AG09319 (cell line): ENCODE measurements at regions not wholly inside any gene's neighbourhood (a gene's known extent, or its start where the extent isn't known, plus 50 kb on each side); places are given as distances from the start of the nearest gene placed in this dataset.

Experiments
- DNase-seq: peaks from one replicate; pipeline ENCODE4 v3.0.0-alpha.2; 2010; ENCODE audit warnings: low read depth; ENCODE audit errors: extremely low read depth
- TF ChIP-seq, protein P1 (sequence below): IDR thresholded peaks from 2 replicates; pipeline ENCODE4 v1.5.1; 2011; ENCODE audit warnings: low read depth, mild to moderate bottlenecking, inconsistent platforms, low read length, moderate library complexity

DNA sequence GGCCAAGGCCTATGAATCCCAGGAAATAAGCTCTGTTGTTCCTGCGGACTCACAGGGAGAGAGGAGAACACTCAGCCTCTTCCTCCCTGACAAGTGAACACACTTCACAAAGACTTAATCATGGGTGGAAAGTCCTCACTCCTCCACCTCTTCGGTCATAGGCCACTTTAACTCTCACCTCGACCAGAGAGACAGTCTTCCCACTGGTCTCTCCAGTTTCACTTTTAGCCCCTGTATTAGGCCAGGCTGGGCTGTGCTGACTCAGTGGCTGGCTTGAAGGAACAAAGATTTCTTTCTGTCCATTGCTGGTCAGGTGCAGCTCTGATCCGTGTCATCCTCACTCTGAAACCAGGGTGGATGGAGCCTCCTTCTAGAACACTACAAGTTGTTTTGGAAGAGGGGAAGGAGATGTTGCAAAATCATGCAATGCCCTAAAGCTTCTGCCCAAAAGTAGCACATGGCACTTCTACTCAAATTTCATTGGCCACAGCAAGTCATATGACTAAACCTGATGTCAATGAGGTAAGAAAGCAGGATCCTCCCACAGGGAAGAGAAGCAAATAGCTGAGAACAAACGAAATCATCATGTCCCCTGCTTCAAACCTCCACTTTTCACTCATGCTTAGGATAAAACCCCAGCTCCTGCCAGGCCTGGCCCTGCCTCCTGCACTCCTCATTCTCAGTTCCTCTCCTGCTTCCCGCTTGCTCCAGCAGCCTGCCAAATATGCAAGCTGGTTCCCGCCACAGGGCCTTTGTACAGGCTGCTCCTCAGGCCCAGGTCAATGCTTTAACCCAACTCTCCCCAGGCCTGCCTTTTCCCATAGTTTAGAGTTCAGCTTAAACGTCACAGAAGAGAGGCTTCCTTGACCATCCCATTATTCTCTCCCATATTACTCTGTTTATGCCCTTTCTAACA lies 150.5 kb upstream of the RUNX3 start:
- DNase-seq: no peak
- TF ChIP-seq, protein P1, sequence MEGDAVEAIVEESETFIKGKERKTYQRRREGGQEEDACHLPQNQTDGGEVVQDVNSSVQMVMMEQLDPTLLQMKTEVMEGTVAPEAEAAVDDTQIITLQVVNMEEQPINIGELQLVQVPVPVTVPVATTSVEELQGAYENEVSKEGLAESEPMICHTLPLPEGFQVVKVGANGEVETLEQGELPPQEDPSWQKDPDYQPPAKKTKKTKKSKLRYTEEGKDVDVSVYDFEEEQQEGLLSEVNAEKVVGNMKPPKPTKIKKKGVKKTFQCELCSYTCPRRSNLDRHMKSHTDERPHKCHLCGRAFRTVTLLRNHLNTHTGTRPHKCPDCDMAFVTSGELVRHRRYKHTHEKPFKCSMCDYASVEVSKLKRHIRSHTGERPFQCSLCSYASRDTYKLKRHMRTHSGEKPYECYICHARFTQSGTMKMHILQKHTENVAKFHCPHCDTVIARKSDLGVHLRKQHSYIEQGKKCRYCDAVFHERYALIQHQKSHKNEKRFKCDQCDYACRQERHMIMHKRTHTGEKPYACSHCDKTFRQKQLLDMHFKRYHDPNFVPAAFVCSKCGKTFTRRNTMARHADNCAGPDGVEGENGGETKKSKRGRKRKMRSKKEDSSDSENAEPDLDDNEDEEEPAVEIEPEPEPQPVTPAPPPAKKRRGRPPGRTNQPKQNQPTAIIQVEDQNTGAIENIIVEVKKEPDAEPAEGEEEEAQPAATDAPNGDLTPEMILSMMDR: no peak

DNA sequence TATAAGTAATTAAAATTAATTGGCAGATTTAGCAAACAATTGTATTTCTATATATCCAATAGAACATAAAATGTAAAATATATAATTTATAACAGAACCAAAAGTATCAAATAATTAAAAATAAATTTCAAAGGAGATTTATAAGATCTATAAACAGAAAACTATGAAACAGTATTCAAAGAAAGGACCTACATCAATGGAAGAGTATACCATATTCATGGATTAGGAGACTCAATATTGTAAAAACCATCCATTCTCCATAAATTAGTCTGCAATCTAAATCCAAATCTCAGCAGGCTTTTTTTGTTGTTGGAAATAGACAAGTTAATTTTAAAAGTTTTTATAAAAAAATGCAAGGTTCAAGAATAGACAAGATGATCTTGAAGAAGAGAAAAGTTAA lies 149.0 kb upstream of the RUNX3 start:
- DNase-seq: no peak
- TF ChIP-seq, protein P1: no peak

DNA sequence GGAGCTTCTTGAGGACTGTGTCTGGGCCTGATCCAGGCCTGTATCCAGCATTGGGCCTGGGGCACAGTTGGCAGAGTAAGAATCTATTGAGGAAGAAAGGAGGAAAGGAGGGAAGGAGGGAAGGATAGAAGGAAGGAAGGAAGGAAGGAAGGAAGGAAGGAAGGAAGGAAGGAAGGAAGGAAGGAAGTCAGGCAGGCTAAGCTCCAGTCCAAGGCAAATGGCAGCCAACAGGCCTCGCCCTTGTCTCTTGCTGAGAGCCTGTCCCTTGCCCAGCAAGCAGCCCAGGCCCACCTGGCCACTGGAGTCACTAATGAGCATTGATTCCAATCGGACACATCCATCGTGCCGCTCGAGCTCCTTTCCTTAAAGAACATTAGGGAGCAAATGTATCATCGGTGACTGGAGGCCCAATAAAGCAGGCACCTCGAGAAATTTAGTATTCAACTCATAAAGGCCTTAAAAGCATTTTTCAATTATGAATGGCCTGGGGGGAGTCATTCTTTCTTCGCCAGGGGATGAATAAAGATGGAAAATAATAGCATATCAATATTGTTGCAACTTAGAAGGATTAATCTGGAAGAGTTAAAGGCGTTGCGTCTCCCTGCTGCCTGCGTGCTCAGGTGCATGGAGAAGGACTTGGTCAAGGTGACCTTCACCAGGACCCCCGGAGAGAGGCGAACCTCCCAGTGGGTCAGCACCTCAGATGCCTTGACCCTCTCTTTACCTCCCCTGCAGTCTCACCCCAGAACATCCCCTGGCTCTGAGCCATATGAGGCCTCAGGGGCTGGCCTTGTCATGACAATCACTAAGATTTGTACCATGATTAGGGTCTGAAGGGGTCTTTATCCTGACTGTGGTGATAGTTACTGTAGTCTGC lies 144.5 kb upstream of the RUNX3 start:
- no peak for DNase-seq
- TF ChIP-seq, protein P1: no peak

DNA sequence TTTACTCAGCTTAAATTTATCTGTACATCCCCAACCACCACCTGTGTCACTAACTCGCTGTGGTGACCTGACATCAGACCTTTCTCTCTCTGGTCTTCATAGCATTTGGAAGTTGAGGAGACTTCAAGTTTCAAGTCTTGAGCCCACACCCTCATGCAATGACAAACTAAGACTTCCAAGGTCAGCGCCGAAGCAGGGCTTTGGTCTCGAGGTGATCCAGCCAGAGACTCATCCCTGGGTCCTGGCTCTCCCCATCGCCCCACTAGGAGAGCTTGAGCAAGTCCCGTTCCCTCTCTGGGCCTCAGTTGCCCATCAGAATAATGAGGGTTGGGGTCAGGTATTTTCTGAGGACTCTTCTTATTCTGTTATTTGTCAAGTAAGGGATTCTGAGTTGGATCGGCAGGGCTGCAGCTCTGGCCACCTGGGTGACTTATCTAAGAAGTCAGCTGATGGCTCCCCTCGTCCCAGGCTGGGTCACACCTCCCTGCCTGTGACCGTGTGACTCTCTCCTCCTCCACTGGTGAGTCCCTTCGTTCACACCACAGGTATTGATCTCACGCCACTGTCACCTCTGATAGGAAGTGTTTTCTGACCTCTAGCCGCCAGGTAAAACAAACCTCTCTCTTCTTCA lies 143.7 kb upstream of the RUNX3 start:
- TF ChIP-seq, protein P1: no peak
- DNase-seq: no peak

DNA sequence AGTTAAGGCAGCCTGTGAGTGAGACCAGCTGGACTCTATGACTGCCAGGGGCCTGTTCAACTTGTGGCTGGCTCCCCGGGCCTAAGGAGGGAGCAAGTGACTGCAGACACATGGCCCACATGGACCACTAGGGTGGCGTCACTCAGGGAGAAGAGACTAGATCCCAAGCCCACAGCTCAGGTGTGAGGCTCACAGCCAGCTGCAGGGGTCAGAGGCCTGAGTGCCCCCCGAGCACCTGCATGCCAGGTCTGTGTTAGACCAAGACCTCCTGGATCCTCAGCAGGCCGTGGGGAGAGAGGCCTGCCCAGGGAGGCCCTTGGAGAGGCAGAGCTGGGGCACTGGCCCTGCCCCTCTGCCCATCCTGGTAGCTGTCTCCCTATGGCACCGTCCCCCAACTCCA lies 142.4 kb upstream of the RUNX3 start:
- TF ChIP-seq, protein P1: no peak
- DNase-seq: no peak

DNA sequence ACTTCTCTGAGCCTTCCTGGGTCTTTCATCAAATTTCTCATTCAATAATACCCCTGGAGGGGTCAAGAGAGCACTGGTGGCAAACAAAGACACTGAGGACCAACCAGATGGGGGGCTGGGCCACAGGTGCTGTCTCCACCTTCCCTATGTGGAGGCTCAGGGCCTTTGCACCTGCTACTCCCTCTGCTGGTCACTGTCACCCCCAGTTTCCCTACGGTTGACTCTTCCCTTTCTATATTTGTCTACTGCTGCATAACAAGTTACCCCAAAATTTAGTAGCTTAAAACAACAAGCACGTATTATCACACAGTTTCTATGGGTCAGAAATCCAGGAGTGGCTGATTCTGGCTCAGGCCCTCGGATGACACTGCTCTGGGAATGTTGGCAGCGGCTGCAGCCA lies 138.8 kb upstream of the RUNX3 start:
- TF ChIP-seq, protein P1: no peak
- DNase-seq: no peak

DNA sequence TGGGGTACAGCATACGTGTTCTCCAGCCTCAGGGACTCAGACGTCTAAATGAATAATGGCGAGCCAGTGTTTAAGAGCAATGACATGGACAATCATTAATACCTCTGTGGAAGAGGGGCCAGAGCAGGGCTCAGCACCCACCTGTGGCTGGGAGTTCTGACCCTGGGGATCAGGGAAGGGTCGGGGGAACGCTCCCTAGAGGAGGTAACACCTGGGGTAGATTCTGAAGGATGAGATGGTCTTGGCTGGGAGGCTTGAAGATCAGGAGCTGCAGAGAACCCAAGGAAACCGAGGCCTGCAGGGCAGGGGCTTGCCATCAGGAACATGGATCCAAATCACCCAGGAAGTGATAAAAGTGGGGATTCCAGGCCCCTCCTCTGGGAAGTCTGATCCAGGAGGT lies 138.2 kb upstream of the RUNX3 start:
- TF ChIP-seq, protein P1: no peak
- no peak for DNase-seq
